HG02798 (cell line): ENCODE measurements at regions not wholly inside any gene's neighbourhood (a gene's known extent, or its start where the extent isn't known, plus 50 kb on each side); places are given as distances from the start of the nearest gene placed in this dataset.
A peak's percentile ranks its signal among the peaks of the same experiment; 100 is the strongest.
"Not testable (repeated sequence)": the region's sequence is repeated elsewhere in the genome, so short reads cannot be mapped to it uniquely, and the experiment has no call there.

Experiments
- ATAC-seq: cut with Tn5 transposase; IDR thresholded peaks from one replicate; pipeline ENCODE4 v1.9.1; 2021; ENCODE audit warnings: mild to moderate bottlenecking; ENCODE audit not compliant: unreplicated experiment, poor library complexity

GRCh38 chr3:155995525-155996370, 124.6 kb upstream of the KCNAB1 start:
- ATAC-seq: no peak

- no peak for ATAC-seq
Observed at GRCh38 chr3:155996882-155997281, 123.5 kb upstream of the KCNAB1 start.

- not testable (repeated sequence) for ATAC-seq
Observed at GRCh38 chr3:155998173-155998572, 122.2 kb upstream of the KCNAB1 start.

- no peak for ATAC-seq
Observed at GRCh38 chr3:156005736-156006135, 114.6 kb upstream of the KCNAB1 start.

- no peak for ATAC-seq
Observed at GRCh38 chr3:156010829-156011228, 109.5 kb upstream of the KCNAB1 start.

GRCh38 chr3:156014489-156014888, 105.9 kb upstream of the KCNAB1 start:
- no peak for ATAC-seq

- ATAC-seq: no peak
Observed at GRCh38 chr3:156016902-156017301, 103.5 kb upstream of the KCNAB1 start.

GRCh38 chr3:156017352-156018030, 102.9 kb upstream of the KCNAB1 start:
- ATAC-seq: no peak

GRCh38 chr3:156024904-156025533, 95.4 kb upstream of the KCNAB1 start:
- no peak for ATAC-seq

- ATAC-seq: no peak
Observed at GRCh38 chr3:156029208-156029607, 91.2 kb upstream of the KCNAB1 start.

GRCh38 chr3:156030723-156031122, 89.7 kb upstream of the KCNAB1 start:
- ATAC-seq: no peak

GRCh38 chr3:156033428-156033827, 87.0 kb upstream of the KCNAB1 start:
- no peak for ATAC-seq

- no peak for ATAC-seq
Observed at GRCh38 chr3:156035158-156035557, 85.2 kb upstream of the KCNAB1 start.

GRCh38 chr3:156036258-156037053, 83.9 kb upstream of the KCNAB1 start:
- ATAC-seq: peak; percentile 47

GRCh38 chr3:156037356-156037755, 83.0 kb upstream of the KCNAB1 start:
- ATAC-seq: no peak

GRCh38 chr3:156038869-156039268, 81.5 kb upstream of the KCNAB1 start:
- no peak for ATAC-seq

GRCh38 chr3:156040041-156040440, 80.3 kb upstream of the KCNAB1 start:
- no peak for ATAC-seq

- ATAC-seq: not testable (repeated sequence)
Observed at GRCh38 chr3:156041216-156041841, 79.0 kb upstream of the KCNAB1 start.

GRCh38 chr3:156041856-156042255, 78.5 kb upstream of the KCNAB1 start:
- ATAC-seq: not testable (repeated sequence)
